ENCODE measurements at regions not wholly inside any gene's neighbourhood (a gene's known extent, or its start where the extent isn't known, plus 50 kb on each side); places are given as distances from the start of the nearest gene placed in this dataset.

- DNase-seq: no peak
These were observed 138.7 kb upstream of the RBMS1 start for GRCh38 chr2:160632084-160632975.

- no peak for DNase-seq
These were observed 140.8 kb upstream of the RBMS1 start for GRCh38 chr2:160634436-160634835.

GRCh38 chr2:160635488-160635887 is 141.9 kb upstream of the RBMS1 start:
- DNase-seq: no peak

GRCh38 chr2:160639472-160639871 is 145.9 kb upstream of the RBMS1 start:
- DNase-seq: no peak

- no peak for DNase-seq
These were observed 153.3 kb upstream of the RBMS1 start for GRCh38 chr2:160646684-160647444.

- DNase-seq: no peak
These were observed 154.5 kb upstream of the RBMS1 start for GRCh38 chr2:160647967-160648685.

GRCh38 chr2:160649698-160650097 is 156.1 kb upstream of the RBMS1 start:
- DNase-seq: no peak

- no peak for DNase-seq
These were observed 156.8 kb upstream of the RBMS1 start for GRCh38 chr2:160650196-160651118.

- DNase-seq: no peak
These were observed 158.0 kb upstream of the RBMS1 start for GRCh38 chr2:160651416-160652200.

- no peak for DNase-seq
These were observed 158.6 kb upstream of the RBMS1 start for GRCh38 chr2:160652236-160652635.

GRCh38 chr2:160657196-160657595 is 163.6 kb upstream of the RBMS1 start:
- DNase-seq: no peak

- no peak for DNase-seq
These were observed 165.2 kb upstream of the RBMS1 start for GRCh38 chr2:160658851-160659250.

- DNase-seq: no peak
These were observed 167.1 kb upstream of the RBMS1 start for GRCh38 chr2:160660741-160661140.

GRCh38 chr2:160664603-160665140 is 171.1 kb upstream of the RBMS1 start:
- no peak for DNase-seq

- DNase-seq: peak; percentile 30
These were observed 172.8 kb upstream of the RBMS1 start for GRCh38 chr2:160666154-160667060.

GRCh38 chr2:160667811-160668210 is 174.2 kb upstream of the RBMS1 start:
- DNase-seq: no peak

- DNase-seq: no peak
These were observed 177.0 kb upstream of the RBMS1 start for GRCh38 chr2:160670618-160671017.

GRCh38 chr2:160672211-160672610 is 178.6 kb upstream of the RBMS1 start:
- no peak for DNase-seq

- peak; percentile 58 for DNase-seq
These were observed 180.6 kb upstream of the RBMS1 start for GRCh38 chr2:160674146-160674750.

GRCh38 chr2:160679686-160680085 is 186.1 kb upstream of the RBMS1 start:
- DNase-seq: no peak
